Effector memory CD8-positive, alpha-beta T cell (primary cell): ENCODE measurements at regions not wholly inside any gene's neighbourhood (a gene's known extent, or its start where the extent isn't known, plus 50 kb on each side); places are given as distances from the start of the nearest gene placed in this dataset.

ENCODE experiments used
- ATAC-seq: fragments of 150-1000 bp; cut with Tn5 transposase; replicated peaks from 2 replicates; pipeline ENCODE4 v1.10.0; 2021; ENCODE audit warnings: mild to moderate bottlenecking, moderate library complexity
- DNase-seq, 3 experiments: peaks; one replicate each; pipeline ENCODE4 v3.0.0; 2021
- H3K27ac Mint-ChIP-seq, 2 donors: one replicate each; pipeline ENCODE4 v1.8.0; 2022; ENCODE audit warnings: mild to moderate bottlenecking in 2 of 2, mixed read lengths in 2 of 2, moderate library complexity in 2 of 2
- H3K27me3 Mint-ChIP-seq, 2 donors: one replicate each; pipeline ENCODE4 v1.8.0; 2022; ENCODE audit warnings: mixed read lengths in 2 of 2
- H3K36me3 Mint-ChIP-seq: one replicate; pipeline ENCODE4 v1.8.0; 2022; ENCODE audit warnings: mild to moderate bottlenecking, moderate library complexity, mixed read lengths; ENCODE audit not compliant: insufficient read depth
- H3K4me1 Mint-ChIP-seq, 2 donors: one replicate each; pipeline ENCODE4 v1.8.0; 2022; ENCODE audit warnings: low read depth in 2 of 2, mixed read lengths in 2 of 2
- H3K4me3 Mint-ChIP-seq, 2 donors: one replicate each; pipeline ENCODE4 v1.8.0; 2022; ENCODE audit warnings: mild to moderate bottlenecking in 2 of 2, mixed read lengths in 2 of 2, moderate library complexity in 2 of 2
- H3K9me3 Mint-ChIP-seq, 2 donors: one replicate each; pipeline ENCODE4 v1.8.0; 2022; ENCODE audit warnings: mixed read lengths in 2 of 2

GRCh38 chr12:86521870-86522269 is 265.7 kb upstream of the MGAT4C start:
- H3K36me3 Mint-ChIP-seq: no peaks in the 10 kb centered on the region
- H3K9me3 Mint-ChIP-seq: peaks cover 22 to 48% of the 10 kb centered on the region in 2 donors
- no peaks in the 10 kb centered on the region for H3K4me1 Mint-ChIP-seq
- no peak overlapping the region for H3K4me3 Mint-ChIP-seq
- DNase-seq: no peak
- no peak overlapping the region for H3K27ac Mint-ChIP-seq
- no peak for ATAC-seq
- H3K27me3 Mint-ChIP-seq: no peaks in the 10 kb centered on the region

- peaks cover 4 to 14% of the 10 kb centered on the region in 2 donors for H3K9me3 Mint-ChIP-seq
- ATAC-seq: no peak
- no peak overlapping the region for H3K4me3 Mint-ChIP-seq
- no peaks in the 10 kb centered on the region for H3K27me3 Mint-ChIP-seq
- H3K36me3 Mint-ChIP-seq: no peaks in the 10 kb centered on the region
- H3K4me1 Mint-ChIP-seq: no peaks in the 10 kb centered on the region
- DNase-seq: no peak
- H3K27ac Mint-ChIP-seq: no peak overlapping the region
These were observed 257.0 kb upstream of the MGAT4C start for GRCh38 chr12:86513226-86513625.

DNA sequence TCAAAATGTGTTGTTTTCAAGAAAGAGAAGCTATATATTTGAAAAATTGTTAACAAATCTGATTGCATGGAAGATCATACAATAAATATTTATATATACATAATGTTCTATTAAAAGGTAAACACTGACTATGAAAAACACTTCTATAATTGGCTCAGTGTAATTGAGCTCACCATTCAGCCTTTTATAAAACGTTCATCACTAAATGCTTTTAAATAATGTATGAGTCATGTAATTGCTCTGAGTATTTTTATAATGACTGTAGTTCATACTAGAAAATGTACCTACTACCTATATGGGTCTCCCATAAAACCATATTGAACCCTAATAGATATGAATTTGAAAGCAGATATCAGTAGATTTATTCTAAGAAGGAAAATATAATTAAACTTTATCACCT is 240.4 kb upstream of the MGAT4C start:
- Mint-ChIP-seq H3K4me3 (no peak overlapping the region), H3K4me1 (no peaks in the 10 kb centered on the region), H3K27me3 (no peaks in the 10 kb centered on the region), H3K9me3 (peaks cover 4 to 10% of the 10 kb centered on the region in 2 donors), H3K36me3 (no peaks in the 10 kb centered on the region), H3K27ac (no peak overlapping the region)
- DNase-seq: no peak
- no peak for ATAC-seq

- H3K9me3 Mint-ChIP-seq: peaks cover 5 to 8% of the 10 kb centered on the region in 2 donors
- no peak overlapping the region for H3K4me3 Mint-ChIP-seq
- no peaks in the 10 kb centered on the region for H3K4me1 Mint-ChIP-seq
- H3K36me3 Mint-ChIP-seq: no peaks in the 10 kb centered on the region
- ATAC-seq: no peak
- H3K27me3 Mint-ChIP-seq: no peaks in the 10 kb centered on the region
- DNase-seq: no peak
- no peak overlapping the region for H3K27ac Mint-ChIP-seq
These were observed 228.3 kb upstream of the MGAT4C start for GRCh38 chr12:86484473-86484872.

GRCh38 chr12:86473231-86473630 is 217.0 kb upstream of the MGAT4C start:
- Mint-ChIP-seq H3K27me3 (no peaks in the 10 kb centered on the region), H3K27ac (no peak overlapping the region), H3K9me3 (peaks cover 13% of the 10 kb centered on the region in 2 donors), H3K4me1 (no peaks in the 10 kb centered on the region), H3K36me3 (no peaks in the 10 kb centered on the region), H3K4me3 (no peak overlapping the region)
- ATAC-seq (no peak), DNase-seq (no peak)

- no peaks in the 10 kb centered on the region for H3K4me1 Mint-ChIP-seq
- H3K9me3 Mint-ChIP-seq: peaks cover 0 to 5% of the 10 kb centered on the region in 2 donors
These were observed 200.6 kb upstream of the MGAT4C start for GRCh38 chr12:86456776-86457175.

DNA sequence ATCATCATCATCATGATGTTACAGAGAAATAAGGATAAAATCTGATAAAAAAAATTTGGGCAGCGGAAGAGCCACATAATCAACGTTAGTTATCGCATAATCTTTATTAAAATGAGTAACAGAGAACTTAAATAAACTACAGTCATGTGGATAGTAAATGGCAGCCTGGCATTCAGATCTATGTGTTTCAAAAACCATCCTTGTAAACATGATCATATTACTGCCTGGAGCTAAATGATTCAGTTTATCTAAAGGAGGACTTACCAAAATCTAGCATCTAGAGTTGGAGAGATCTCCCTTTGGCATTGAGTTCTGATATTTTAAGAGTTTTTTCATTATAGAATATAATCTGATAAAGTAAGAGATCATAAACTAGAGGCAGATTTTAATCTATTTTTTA is 200.1 kb upstream of the MGAT4C start:
- Mint-ChIP-seq H3K4me3 (no peak overlapping the region), H3K4me1 (no peaks in the 10 kb centered on the region), H3K9me3 (peaks cover 0 to 6% of the 10 kb centered on the region in 2 donors), H3K36me3 (no peaks in the 10 kb centered on the region), H3K27ac (no peak overlapping the region), H3K27me3 (no peaks in the 10 kb centered on the region)
- no peak for ATAC-seq
- no peak for DNase-seq

More at GRCh38 chr12:86456776-86457175, 200.6 kb upstream of the MGAT4C start:
- Mint-ChIP-seq H3K36me3 (no peaks in the 10 kb centered on the region), H3K27ac (no peak overlapping the region), H3K27me3 (no peaks in the 10 kb centered on the region), H3K4me3 (no peak overlapping the region)
- DNase-seq (no peak), ATAC-seq (no peak)

DNA sequence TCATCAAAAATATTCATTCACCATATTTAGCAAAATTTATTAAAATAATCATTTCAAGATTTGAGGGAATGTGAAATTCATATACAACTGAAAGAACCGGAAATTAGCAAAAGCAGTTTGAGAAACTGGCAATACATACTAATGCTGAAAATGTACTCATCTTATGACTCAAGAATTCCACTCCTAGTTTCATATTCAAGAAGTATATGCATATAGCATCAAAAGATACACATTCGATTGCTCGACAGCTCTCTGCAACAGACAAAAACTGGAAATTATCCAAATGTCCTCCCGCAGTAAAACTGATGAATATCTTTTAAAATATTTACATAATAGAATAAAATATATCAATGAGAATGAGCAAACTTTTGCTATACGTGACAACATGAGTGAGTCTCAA is 189.2 kb upstream of the MGAT4C start:
- Mint-ChIP-seq H3K27ac (no peak overlapping the region), H3K27me3 (no peaks in the 10 kb centered on the region), H3K36me3 (no peaks in the 10 kb centered on the region), H3K9me3 (peaks cover 3 to 10% of the 10 kb centered on the region in 2 donors), H3K4me3 (no peak overlapping the region), H3K4me1 (no peaks in the 10 kb centered on the region)
- DNase-seq (no peak), ATAC-seq (no peak)

- DNase-seq (no peak), ATAC-seq (no peak)
- H3K4me1 Mint-ChIP-seq: no peaks in the 10 kb centered on the region
- H3K27me3 Mint-ChIP-seq: no peaks in the 10 kb centered on the region
- no peak overlapping the region for H3K4me3 Mint-ChIP-seq
- H3K36me3 Mint-ChIP-seq: peaks cover 2% of the 10 kb centered on the region
- no peak overlapping the region for H3K27ac Mint-ChIP-seq
- H3K9me3 Mint-ChIP-seq: peaks cover 13 to 15% of the 10 kb centered on the region in 2 donors
These were observed 178.9 kb upstream of the MGAT4C start for GRCh38 chr12:86435053-86435452.

GRCh38 chr12:86429824-86430223 is 173.6 kb upstream of the MGAT4C start:
- DNase-seq (no peak), ATAC-seq (no peak)
- no peak overlapping the region for H3K4me3 Mint-ChIP-seq
- no peaks in the 10 kb centered on the region for H3K4me1 Mint-ChIP-seq
- no peaks in the 10 kb centered on the region for H3K36me3 Mint-ChIP-seq
- no peak overlapping the region for H3K27ac Mint-ChIP-seq
- H3K9me3 Mint-ChIP-seq: peaks cover 11 to 27% of the 10 kb centered on the region in 2 donors
- H3K27me3 Mint-ChIP-seq: no peaks in the 10 kb centered on the region

GRCh38 chr12:86421333-86421732 is 165.1 kb upstream of the MGAT4C start:
- Mint-ChIP-seq H3K27ac (no peak overlapping the region), H3K9me3 (peaks cover 7 to 14% of the 10 kb centered on the region in 2 donors), H3K4me1 (no peaks in the 10 kb centered on the region), H3K4me3 (no peak overlapping the region), H3K36me3 (no peaks in the 10 kb centered on the region), H3K27me3 (no peaks in the 10 kb centered on the region)
- ATAC-seq (no peak), DNase-seq (no peak)

- no peak for ATAC-seq
- H3K36me3 Mint-ChIP-seq: no peaks in the 10 kb centered on the region
- no peak overlapping the region for H3K4me3 Mint-ChIP-seq
- H3K27me3 Mint-ChIP-seq: no peaks in the 10 kb centered on the region
- H3K9me3 Mint-ChIP-seq: peaks cover 15% of the 10 kb centered on the region in 2 donors
- H3K27ac Mint-ChIP-seq: no peak overlapping the region
- no peaks in the 10 kb centered on the region for H3K4me1 Mint-ChIP-seq
- DNase-seq: no peak
These were observed 158.0 kb upstream of the MGAT4C start for GRCh38 chr12:86414201-86414600.

DNA sequence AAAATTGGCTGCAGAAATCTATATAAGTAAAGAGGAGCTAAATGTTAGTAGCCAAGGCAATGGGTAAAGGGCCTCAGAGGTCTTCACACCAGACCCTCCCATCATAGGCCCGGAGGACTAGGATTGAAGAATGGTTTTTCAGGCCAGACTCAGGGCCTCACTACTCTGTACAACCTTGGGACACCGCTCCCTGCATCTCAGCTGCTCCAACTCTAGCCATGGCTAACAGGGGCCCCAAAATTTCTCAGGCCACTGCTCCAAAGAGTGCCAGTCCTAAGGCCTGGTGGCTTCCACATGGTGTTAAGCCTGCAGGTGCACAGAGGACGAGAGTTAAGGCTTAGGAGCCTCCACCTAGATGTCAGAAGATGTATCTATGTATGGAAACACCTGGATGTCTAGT is 155.5 kb upstream of the MGAT4C start:
- Mint-ChIP-seq H3K4me3 (no peak overlapping the region), H3K9me3 (peaks cover 14 to 15% of the 10 kb centered on the region in 2 donors), H3K4me1 (no peaks in the 10 kb centered on the region), H3K36me3 (no peaks in the 10 kb centered on the region), H3K27me3 (no peaks in the 10 kb centered on the region), H3K27ac (no peak overlapping the region)
- no peak for ATAC-seq
- no peak for DNase-seq

DNA sequence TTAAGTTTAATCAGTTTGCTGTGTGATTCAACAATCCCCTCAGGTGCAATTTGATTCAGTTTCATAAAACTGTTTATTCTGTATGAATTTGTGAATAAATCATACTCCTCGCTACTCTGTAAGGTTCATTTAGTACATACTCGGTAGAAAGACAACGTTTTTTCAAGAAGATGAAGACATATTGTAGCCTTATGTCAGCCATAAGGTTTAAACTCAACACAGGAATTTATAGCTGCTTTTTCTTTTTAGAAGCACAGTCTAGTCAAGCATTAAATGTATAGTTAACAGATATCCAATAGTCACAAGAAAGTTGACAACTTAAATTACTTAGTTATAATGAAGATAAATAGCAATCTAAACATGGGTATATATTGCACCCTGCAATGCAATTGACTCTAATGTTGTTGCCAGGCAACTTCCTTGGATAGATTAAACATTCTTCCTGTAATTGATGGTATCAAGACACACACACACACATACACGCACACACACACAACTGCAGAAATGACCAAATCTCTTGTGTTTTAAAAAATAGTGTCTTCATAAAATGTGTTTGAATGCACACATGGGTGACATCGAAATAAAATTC is 151.5 kb upstream of the MGAT4C start:
- no peaks in the 10 kb centered on the region for H3K4me1 Mint-ChIP-seq
- H3K9me3 Mint-ChIP-seq: peaks cover 4 to 7% of the 10 kb centered on the region in 2 donors
- DNase-seq (no peak), ATAC-seq (no peak)
- H3K36me3 Mint-ChIP-seq: no peaks in the 10 kb centered on the region
- H3K27ac Mint-ChIP-seq: no peak overlapping the region
- no peak overlapping the region for H3K4me3 Mint-ChIP-seq
- H3K27me3 Mint-ChIP-seq: no peaks in the 10 kb centered on the region

- ATAC-seq: no peak
- no peaks in the 10 kb centered on the region for H3K36me3 Mint-ChIP-seq
These were observed 133.8 kb upstream of the MGAT4C start for GRCh38 chr12:86389949-86390348.

More at GRCh38 chr12:86389949-86390348, 133.8 kb upstream of the MGAT4C start:
- Mint-ChIP-seq H3K9me3 (peaks cover 0 to 4% of the 10 kb centered on the region in 2 donors), H3K4me1 (no peaks in the 10 kb centered on the region), H3K27ac (no peak overlapping the region), H3K4me3 (no peak overlapping the region), H3K27me3 (no peaks in the 10 kb centered on the region)
- no peak for DNase-seq
